GM19395 (cell line): ENCODE measurements at regions not wholly inside any gene's neighbourhood (a gene's known extent, or its start where the extent isn't known, plus 50 kb on each side); places are given as distances from the start of the nearest gene placed in this dataset.
"Not testable (repeated sequence)": the region's sequence is repeated elsewhere in the genome, so short reads cannot be mapped to it uniquely, and the experiment has no call there.

ENCODE experiments used
- ATAC-seq: cut with Tn5 transposase; IDR thresholded peaks from one replicate; pipeline ENCODE4 v1.9.1; 2021; ENCODE audit warnings: mild to moderate bottlenecking, moderate library complexity; ENCODE audit not compliant: unreplicated experiment

DNA sequence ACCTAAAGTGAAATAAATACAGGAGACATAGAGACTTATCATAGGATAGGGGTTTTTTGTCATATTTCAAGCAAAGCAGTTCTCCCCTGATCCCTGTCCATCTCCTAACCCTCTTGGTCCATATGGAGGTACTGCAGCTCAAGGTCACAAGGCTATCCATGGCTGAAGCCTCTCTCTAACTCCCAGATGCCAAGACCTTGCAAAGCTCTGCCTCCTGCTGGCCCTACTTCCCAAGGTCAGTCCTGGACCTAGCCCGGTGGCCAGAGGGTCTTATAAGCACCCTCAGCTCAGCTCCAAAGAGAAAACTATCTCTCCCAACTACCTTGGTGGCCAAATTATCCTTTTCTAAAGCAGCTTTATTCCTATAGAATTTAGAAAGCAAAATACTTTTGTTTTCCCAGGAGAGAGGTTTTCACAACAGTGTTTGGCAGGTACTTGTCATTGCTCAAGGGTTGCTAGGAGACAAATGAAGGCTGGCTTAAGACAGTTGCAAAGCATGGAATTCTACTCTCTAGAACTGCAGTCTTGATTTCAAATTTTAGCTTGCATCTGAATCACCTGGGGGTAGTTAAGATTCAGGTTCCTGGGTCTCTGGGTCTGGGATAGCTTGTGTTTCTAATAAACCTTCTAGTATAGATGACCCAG is 121.5 kb downstream of the XCL2 start:
- ATAC-seq = no peak

DNA sequence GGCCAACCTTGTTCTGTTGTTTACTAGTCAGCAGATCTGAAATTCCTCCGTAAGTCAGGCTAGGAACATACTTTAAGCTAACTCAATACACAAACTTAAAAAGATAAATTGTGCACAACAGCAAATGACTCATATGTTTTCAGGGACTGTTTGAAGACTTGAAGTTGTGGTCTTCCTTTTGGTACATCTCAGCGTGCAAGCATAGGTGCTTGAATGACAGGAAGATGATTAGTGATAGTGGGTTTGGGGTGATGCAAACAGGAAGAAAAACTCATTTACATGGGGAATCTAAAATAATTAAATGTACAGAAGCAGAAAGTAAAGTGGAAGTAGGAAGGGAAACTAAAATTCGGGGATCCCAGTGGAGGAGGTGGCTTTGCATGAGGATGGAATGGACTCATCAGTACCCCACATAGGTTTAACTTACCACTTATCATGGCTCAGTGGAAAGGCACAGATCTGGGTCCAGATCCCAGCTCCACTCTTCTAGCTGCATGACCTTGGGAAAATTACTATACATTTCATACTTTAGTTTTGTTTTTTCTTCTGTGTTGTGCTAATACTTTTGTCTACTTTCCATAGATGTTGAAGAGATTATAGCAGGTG is 122.3 kb downstream of the XCL2 start:
- no peak for ATAC-seq

DNA sequence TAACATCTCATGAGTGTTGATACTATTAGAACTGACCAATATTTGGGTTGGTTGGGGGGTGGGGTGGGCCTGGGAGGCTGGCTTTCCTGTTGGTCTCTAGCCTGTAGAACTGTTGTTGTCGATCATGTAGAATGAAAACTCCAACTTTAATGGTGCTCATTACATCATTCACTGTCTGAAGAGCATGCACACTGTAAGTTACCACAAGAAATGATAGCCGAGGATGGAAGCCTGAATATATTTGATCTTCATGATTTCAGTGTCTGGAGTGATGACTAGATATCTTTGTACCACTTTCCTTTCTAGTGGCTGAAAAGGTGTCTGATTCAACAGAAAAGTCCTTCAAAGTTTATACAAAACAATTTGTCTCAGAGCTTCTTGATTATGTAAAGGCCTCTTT is 123.6 kb downstream of the XCL2 start:
- ATAC-seq = no peak

DNA sequence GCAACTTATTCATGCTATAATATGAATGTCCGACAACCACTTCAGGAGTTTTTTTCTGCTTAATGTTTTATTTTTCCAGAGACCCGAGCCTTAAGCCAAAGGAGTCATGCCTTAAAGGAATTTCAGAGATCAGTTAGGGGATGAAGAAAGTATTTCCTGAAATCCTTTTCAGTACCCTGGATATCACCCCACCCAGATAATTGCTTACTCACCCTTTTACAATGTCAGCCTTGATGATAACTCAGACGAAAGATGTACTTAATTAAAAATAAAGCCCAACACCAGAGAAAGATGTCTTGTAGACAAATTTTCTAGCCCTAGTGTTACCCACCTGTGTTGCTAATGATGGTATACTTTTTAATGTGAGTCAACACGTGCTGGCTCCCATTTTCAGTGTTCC is 124.1 kb downstream of the XCL2 start:
- ATAC-seq = no peak

DNA sequence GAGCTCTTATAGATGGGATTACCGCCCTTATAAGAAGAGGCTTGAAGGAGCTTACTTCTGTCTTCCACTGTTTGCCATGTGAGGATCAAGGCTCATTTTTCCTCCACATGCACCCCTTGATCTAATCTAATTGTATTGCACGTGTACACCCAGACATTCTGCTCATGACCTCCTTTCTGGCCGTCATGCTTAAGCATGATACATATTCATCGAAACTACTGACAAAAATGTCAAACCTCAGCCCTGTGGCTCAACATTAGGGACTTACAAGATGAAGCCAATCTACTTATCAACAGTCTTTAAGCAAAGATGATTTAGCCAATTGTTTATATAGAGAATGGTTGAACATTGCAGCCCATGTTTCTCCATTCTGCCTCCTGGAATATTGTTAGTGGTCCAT is 127.6 kb downstream of the XCL2 start:
- no peak for ATAC-seq

DNA sequence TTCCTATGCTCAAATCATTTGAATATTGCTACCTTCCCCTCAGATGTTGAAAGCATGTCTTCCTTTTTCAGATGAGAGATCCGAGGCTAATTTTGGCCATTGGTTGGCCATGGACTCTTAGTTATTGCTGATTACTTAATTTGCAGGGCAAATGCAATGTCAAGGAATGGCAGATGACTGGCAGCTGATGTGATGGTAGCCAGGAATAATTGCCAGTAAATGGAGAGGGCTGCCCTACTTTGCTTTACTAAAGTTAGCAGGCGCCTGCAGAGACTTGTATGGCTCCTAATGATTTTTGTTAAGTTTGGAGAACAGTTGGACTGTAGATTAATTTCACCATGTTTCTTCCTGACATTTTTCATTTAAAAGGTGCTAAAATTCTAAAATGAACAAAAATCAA is 128.9 kb downstream of the XCL2 start:
- no peak for ATAC-seq

DNA sequence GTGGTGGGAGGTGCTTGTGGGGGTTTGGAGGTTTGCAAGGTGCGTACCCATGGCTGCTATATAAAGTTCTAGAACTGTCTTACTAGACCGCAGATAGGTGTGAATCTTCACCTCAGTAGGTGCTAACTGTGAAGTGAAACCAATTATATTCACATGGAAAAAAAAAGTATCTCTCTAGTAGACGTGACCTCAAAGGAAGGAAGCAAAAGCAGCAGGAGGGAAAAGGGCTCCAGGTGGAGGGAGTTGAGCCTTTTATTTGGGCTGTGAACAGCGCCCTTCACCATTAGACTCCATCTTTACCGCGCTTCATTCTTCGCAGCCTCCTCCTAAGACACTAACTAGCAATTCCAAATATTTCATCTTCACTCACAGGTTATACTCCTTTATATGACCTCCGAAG is 129.8 kb downstream of the TBX19 start:
- no peak for ATAC-seq

DNA sequence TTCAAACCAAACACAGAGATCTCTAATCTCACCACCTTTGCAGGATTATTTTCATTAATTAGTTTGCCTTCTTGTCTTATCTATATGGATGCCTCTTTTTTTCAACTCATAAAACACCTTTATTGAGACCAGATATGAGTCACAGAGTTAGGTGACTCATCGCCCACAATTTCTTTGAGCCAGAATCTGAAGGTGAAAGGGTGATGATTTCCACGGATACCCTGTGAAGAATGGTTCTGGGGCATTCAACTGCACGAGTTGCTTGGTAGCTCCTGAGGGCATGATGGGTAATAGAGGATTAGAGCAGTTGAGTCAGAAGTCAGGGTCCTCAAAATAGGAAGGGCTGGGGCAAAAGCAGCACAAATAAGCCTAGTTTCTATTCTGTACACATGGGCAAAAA is 128.2 kb downstream of the TBX19 start:
- ATAC-seq = no peak

DNA sequence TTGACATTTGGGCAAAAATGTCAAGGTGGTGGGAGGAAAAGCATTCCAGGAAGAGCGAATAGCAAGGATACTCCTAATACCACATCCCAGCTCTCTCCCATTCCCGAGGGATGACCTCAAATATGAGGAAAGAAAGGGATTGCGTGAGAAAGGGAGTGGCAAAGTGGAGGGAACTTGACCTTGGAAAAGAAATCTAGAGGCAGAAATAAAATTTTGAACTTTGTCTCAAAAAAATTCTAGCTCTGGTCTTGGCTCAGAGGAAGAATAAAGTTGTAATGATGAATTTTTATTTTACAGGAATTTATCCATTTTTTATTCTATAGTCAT is 127.8 kb downstream of the TBX19 start:
- no peak for ATAC-seq

DNA sequence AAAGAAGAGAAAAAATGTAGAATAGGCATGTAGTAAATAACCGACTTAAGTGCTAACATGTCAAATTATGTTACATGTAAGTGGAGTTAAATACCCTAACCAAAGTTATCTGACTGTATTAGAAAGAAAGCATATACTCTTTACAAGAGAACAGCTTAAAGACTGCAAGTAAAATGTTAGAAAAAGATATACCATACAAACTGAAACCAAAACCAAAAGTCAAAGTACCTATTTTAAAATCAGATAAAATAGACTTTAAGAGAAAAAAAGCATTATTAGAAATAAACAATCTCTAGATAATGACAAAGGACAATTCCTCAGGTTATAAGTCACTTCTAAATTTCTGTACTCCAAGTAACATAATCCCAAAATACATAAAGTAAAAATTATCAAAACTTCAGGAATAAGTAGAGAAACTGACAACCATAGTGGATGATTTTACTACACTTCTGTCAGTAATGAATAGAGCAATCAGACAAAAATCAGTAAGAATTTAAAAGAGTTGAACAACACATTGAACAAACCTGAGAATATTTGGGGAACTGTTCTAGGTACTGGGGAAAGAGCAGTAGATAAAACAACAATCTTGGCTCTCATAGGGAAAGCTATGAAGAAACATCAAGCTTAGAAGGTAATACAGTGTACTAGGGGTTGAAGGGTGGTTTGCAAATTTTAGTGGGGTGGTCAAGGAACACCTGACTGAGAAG is 127.3 kb downstream of the TBX19 start:
- ATAC-seq = no peak

DNA sequence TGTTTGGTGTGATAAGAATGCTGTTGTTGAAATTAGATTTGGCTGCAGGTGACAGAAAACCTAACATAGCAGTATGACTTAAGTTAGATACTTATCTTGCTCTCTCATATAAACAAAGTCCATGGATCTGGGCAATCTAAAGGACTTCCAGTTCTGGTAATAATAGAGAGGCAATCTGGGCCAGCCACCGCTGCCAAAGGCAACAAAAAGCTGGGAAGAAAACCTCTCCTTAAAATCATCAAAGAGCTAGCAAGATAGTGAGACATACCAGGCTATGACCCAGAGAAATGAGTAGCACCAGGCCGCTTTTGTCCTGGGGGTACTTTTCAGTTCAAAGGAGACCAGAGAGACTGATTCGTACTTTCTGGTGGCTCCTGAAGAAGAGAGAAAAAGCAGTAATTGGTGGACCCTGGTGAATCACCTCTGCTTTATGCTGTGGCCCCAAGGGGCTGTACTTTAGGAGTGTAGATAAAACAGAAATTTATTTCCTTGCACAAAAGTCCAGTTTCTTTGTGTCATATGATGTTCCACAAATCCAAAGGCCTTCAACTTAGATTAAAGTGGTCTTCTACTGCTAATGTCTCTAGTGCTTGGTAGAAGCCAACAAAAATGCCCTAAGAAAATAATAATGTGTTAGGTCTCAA is 125.4 kb downstream of the TBX19 start:
- no peak for ATAC-seq

DNA sequence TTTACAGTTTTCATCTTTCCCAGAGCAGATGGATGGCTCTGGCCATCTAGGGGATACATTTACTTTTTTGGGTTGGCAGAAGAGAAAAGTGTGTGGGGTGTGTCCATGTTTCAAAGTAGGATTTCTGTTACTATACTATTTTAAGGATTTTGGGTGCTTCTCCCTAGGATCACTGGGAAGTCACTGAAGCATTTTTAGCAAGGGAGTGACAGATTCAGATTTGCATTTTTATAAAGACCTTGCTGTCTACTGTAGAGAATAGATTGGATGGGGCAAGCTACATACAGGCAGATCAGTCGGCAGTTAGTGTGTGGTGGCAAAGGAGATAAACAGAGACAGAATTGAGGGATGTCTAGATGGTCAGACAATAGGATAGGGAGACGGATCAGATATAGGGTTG is 122.5 kb downstream of the TBX19 start:
- ATAC-seq = no peak

DNA sequence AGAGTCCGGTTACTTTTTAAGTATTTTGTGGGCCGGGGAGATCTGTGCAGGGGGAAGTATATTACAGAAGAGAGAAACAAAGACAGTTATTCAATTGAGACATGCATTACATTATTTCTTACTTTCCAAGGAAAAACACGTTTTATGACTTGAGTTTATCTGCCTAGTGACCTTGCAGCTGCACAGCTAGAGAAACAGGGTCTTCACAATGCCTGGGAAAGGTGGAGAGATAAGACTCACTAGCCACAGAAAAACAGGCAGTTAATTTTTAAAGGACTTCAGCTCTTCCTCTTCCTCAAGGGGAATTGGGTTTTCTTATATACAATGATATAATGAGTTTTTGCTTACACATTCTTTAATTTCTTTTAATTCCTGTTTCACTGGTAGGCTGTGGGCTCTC is 121.8 kb downstream of the TBX19 start:
- ATAC-seq = not testable (repeated sequence)

DNA sequence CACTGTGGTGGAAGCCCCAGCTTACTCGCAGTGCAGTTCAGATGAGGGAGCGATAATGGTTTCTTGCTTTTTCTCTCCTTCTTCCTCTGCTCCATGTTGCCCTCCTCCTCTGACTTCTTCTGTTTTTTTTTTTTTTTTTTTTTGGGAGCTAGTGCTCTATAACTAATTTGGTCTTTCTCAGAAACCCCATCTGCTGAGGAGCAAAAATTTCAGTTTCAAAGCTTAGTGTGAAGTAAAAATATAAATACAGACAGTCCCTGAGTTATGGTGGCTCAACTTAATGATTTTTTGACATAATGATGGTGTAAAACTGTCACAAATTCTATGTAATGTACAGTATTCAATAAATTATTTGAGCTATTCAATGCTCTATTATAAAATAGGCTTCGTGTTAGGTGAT is 120.7 kb downstream of the TBX19 start:
- no peak for ATAC-seq

DNA sequence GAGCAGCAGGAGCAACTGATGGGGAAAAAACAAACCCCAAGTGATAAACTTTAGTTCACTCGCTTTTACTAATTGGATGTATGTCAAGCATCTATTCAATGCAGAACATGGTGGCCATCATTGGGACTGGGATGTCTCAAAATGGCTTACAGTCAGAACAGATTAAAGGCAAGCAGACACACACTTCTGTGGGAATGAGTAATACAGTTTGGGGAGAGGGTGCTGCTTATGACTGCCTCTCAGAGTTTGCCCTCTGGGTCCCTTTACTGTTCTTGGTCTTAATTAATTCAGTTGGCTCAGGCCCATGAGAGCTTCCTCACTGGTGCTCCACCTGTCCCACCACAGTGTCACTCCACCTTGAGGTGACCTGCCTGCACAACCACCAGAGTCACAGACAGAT is 119.5 kb downstream of the TBX19 start:
- ATAC-seq = no peak

DNA sequence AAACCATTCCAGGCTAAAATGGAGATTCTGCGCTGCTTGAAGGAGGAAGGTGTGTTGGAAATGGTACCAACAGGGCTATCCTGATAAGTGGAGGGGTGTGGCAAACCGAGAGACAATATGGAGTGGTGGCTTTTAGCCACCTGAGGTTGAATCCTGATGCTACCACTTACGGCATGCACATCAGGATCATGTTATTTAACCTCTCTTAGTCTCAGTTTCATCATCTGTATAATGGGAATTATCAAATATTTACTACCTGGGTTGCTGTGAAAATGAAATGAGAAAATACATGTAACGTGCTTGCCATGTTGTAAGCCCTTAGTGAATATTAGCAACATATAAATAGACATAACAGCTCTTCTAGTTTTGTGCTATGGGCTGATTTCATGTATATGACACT is 117.1 kb downstream of the TBX19 start:
- no peak for ATAC-seq

DNA sequence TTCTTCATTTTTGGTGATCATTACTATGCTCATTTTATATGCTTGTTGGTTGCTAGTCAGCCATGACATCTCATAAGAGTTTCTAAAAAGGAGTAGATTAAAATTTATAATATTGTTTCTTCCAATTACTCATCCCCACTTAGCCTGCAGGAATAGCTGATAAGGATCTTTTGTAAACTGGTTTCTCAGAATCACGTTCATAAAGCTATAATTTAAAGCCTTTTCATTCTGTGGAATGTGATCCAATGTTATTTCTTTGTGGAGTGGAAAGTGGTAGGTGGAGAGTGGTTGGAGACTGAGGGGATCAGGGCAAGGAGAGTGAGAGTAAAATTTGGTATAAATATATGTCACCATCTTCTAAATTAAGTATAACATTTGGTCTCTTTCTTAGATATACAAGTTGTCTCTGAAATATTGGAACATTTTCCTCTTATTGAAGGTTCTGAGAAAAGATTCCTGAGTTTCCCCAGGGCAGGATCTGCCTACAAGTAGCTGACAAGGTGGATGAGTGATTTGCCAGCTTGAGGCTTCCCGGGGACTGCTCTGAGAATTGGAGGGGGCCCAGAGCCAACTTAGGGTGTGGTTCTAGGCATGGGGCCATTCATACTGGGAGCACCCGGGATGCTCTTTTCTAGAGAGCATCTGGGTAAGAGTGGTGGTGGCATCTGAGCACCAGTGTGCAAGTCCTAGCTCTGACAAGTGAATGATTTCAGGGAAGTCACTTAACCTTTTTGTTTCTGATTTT is 116.4 kb downstream of the TBX19 start:
- no peak for ATAC-seq

DNA sequence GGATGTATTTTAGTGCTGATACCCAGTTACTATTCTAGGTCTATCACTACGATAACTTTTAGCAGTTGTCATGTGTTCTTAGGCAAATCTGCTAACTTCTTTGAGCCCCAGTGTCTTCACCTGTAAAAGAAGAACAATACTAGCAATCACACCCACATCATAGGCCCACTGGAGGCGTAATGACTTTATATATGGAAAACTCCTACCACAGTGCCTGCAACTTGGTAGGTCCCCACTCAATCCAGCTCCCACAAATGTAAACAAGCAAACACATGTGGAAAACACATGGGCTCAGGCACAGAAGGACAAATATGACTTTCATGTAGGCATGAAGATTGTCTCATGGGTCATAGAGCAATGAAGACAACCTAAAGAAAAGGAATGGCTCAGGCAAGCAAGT is 115.8 kb downstream of the TBX19 start:
- no peak for ATAC-seq

DNA sequence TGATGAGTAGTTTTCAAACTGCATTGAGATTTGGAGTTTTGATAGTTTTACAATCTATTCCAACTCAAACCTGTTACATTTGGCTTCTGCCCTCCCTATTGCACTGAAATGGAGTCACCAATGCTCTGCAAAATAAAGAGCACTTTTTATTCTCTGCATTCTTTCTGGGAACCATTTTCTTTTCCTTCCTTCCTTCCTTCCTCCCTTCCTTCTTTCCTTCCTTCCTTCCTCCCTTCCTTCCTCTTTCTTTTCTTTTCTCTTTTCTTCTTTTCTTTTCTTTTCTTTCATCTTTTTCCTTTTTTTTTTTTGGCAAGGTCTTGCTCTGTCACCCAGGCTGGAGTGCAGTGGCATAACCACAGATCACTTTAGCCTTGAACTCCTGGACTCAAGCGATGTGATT is 114.2 kb downstream of the TBX19 start:
- ATAC-seq = no peak

DNA sequence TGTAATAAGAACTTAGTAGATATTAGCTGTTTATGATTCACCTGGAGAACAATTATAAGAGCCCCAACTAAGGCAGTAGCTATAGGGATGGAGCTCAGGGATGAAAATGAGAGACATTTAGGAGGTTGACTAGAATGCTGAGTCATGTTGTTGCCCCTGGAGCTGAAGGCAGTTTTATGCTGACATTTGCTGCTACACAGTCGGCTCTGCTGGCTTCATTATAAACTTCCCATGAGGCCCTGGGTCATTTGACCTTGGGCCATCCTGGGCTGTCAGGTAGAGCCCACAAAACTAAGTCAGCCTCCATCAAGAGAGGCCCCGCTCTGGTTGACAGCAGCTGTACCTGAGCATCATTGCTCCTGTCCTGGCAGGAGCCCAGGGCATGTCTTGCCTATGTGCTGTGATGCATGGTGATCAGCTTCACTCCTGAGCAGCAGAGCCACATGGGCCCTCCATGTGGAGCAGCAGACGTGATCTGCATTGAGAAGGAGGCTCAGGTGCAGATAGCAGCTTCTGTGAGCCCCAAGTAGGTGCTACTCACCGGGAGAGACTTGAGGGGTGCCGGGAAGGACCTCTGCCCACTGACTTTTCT is 112.4 kb downstream of the TBX19 start:
- ATAC-seq = no peak
